ENCODE measurements at regions not wholly inside any gene's neighbourhood (a gene's known extent, or its start where the extent isn't known, plus 50 kb on each side); places are given as distances from the start of the nearest gene placed in this dataset.

GRCh38 chr13:22288496-22288895 is 617.6 kb downstream of the FGF9 start:
- Histone ChIP-seq H3K4me3 (ENCODE audit: control insufficient read depth in 2 of 3, extremely low read depth in 1 of 3, insufficient read depth in 2 of 3, low read depth in 1 of 3, low read length in 3 of 3) (no peak overlapping the region), H3K27ac (ENCODE audit: control insufficient read depth, insufficient read depth, low read length) (no peak overlapping the region), H3K27me3 (ENCODE audit: control insufficient read depth, extremely low read depth, insufficient read depth, low read length) (no peaks in the 10 kb centered on the region), H3K4me1 (ENCODE audit: control insufficient read depth, extremely low read depth, insufficient read depth, low read length) (no peaks in the 10 kb centered on the region), H3K4me2 (ENCODE audit: control insufficient read depth, extremely low read depth, insufficient read depth, low read depth, low read length) (no peak overlapping the region), H2AFZ (ENCODE audit: control insufficient read depth, low read length) (no peak overlapping the region), H3K9me1 (ENCODE audit: control insufficient read depth, extremely low read depth, insufficient read depth, low read length) (no peaks in the 10 kb centered on the region), H3K79me2 (ENCODE audit: control insufficient read depth, insufficient read depth, low read length) (no peaks in the 10 kb centered on the region), H4K20me1 (ENCODE audit: control insufficient read depth, extremely low read depth, insufficient read depth, low read length) (no peaks in the 10 kb centered on the region), H3K9me3 (ENCODE audit: control insufficient read depth, low read depth, low read length) (no peaks in the 10 kb centered on the region), H3K9ac (ENCODE audit: control insufficient read depth, extremely low read depth, insufficient read depth, low read length) (no peak overlapping the region), H3K36me3 (ENCODE audit: control insufficient read depth in 2 of 2, extremely low read depth in 1 of 2, insufficient read depth in 2 of 2, low read length in 2 of 2) (no peaks in the 10 kb centered on the region)
- dilution Hi-C loops (cut with MboI; ENCODE audit: extremely low pct_ligation_motif_present, low sequenced_read_pairs): no loop called here
- FAIRE-seq (no peak), DNase-seq (ENCODE audit: low read depth, low spot score) (no peak)
- TF ChIP-seq, protein P1, sequence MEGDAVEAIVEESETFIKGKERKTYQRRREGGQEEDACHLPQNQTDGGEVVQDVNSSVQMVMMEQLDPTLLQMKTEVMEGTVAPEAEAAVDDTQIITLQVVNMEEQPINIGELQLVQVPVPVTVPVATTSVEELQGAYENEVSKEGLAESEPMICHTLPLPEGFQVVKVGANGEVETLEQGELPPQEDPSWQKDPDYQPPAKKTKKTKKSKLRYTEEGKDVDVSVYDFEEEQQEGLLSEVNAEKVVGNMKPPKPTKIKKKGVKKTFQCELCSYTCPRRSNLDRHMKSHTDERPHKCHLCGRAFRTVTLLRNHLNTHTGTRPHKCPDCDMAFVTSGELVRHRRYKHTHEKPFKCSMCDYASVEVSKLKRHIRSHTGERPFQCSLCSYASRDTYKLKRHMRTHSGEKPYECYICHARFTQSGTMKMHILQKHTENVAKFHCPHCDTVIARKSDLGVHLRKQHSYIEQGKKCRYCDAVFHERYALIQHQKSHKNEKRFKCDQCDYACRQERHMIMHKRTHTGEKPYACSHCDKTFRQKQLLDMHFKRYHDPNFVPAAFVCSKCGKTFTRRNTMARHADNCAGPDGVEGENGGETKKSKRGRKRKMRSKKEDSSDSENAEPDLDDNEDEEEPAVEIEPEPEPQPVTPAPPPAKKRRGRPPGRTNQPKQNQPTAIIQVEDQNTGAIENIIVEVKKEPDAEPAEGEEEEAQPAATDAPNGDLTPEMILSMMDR (optimal IDR thresholded peaks at IDR 0.05 in 1 of 3, IDR thresholded peaks at IDR 0.05 in 1 of 3, conservative IDR thresholded peaks at IDR 0.05 in 1 of 3; ENCODE audit: extremely low read depth in 1 of 3, insufficient read depth in 2 of 3, low read length in 3 of 3): no peak
- no peak for TF ChIP-seq EZH2 (IDR thresholded peaks at IDR 0.05; ENCODE audit: low read length)

DNA sequence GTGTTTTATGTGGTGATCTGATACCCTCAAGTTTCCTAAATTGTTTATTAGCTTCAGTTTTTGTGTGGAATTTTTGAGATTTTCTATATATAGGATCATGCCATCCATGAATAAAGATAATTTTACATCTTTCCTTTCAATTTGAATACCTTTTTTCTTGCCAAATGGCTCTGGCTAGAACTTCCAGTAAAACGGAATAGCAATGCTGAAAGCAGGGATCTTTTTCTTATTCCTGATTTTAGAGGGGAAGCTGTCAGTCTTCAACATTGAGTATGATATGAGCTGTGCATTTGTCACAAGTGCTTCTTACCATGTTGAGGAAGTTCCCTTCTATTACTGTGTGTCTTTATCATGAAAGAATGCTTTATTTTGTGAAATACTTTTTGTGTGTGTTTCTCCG is 618.8 kb downstream of the FGF9 start:
- no peaks in the 10 kb centered on the region for H3K27me3 ChIP-seq (ENCODE audit: control insufficient read depth, extremely low read depth, insufficient read depth, low read length)
- no peak overlapping the region for H3K4me3 ChIP-seq (ENCODE audit: control insufficient read depth in 2 of 3, extremely low read depth in 1 of 3, insufficient read depth in 2 of 3, low read depth in 1 of 3, low read length in 3 of 3)
- no peak overlapping the region for H3K4me2 ChIP-seq (ENCODE audit: control insufficient read depth, extremely low read depth, insufficient read depth, low read depth, low read length)
- no peak overlapping the region for H3K27ac ChIP-seq (ENCODE audit: control insufficient read depth, insufficient read depth, low read length)
- DNase-seq (ENCODE audit: low read depth, low spot score) (no peak), FAIRE-seq (no peak)
- H3K79me2 ChIP-seq (ENCODE audit: control insufficient read depth, insufficient read depth, low read length): no peaks in the 10 kb centered on the region
- dilution Hi-C loops (cut with MboI; ENCODE audit: extremely low pct_ligation_motif_present, low sequenced_read_pairs): no loop called here
- no peak overlapping the region for H2AFZ ChIP-seq (ENCODE audit: control insufficient read depth, low read length)
- TF ChIP-seq EZH2 (IDR thresholded peaks at IDR 0.05; ENCODE audit: low read length): no peak
- TF ChIP-seq, protein P1 (optimal IDR thresholded peaks at IDR 0.05 in 1 of 3, IDR thresholded peaks at IDR 0.05 in 1 of 3, conservative IDR thresholded peaks at IDR 0.05 in 1 of 3; ENCODE audit: extremely low read depth in 1 of 3, insufficient read depth in 2 of 3, low read length in 3 of 3): no peak
- no peaks in the 10 kb centered on the region for H3K4me1 ChIP-seq (ENCODE audit: control insufficient read depth, extremely low read depth, insufficient read depth, low read length)
- no peaks in the 10 kb centered on the region for H4K20me1 ChIP-seq (ENCODE audit: control insufficient read depth, extremely low read depth, insufficient read depth, low read length)
- H3K9ac ChIP-seq (ENCODE audit: control insufficient read depth, extremely low read depth, insufficient read depth, low read length): no peak overlapping the region
- H3K36me3 ChIP-seq (ENCODE audit: control insufficient read depth in 2 of 2, extremely low read depth in 1 of 2, insufficient read depth in 2 of 2, low read length in 2 of 2): no peaks in the 10 kb centered on the region
- no peaks in the 10 kb centered on the region for H3K9me3 ChIP-seq (ENCODE audit: control insufficient read depth, low read depth, low read length)
- H3K9me1 ChIP-seq (ENCODE audit: control insufficient read depth, extremely low read depth, insufficient read depth, low read length): no peaks in the 10 kb centered on the region

All from keratinocyte (primary cell).